ENCODE measurements at regions not wholly inside any gene's neighbourhood (a gene's known extent, or its start where the extent isn't known, plus 50 kb on each side); places are given as distances from the start of the nearest gene placed in this dataset.

DNA sequence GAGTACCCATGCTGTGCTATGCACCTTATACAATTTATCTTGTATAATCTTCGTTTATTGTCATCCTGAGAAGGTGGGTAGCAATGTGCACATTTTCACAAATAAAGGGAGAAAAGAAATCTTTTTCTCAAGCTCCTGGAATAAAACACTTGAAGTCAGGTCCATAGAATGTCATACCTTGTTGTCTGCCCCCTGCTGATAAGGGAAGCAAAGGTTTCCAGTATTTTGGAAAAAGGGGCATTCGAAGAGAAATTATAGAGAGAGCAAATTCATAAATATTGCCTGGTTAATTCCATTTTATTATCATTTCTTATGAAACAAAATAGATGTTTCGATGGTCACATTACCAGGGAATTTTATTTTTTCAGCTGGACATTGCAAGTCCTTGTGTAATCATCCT, 277.8 kb downstream of the RAP2B start:
- BruUV-seq (replicated peaks) = no TSS peak
- intact Hi-C loops (cut with micrococcal nuclease) = loop anchor here (2.0 to 5.0 kb wide), 3 partner anchors 275 to 412 kb away; no protein-coding TSS in a partner anchor
- FAIRE-seq (no peak), DNase-seq (ENCODE audit: low read depth, low spot score) (no peak)
- no peaks in the 10 kb centered on the region for H4K20me1 ChIP-seq (replicated peaks; ENCODE audit: control insufficient read depth, extremely low read depth, insufficient read depth, low read length)
- ChIA-PET CTCF (interaction anchor here (0.6 to 1.0 kb wide), 5 partner anchors 128 to 413 kb away, joined by 3 to 7 read pairs (median 6); no protein-coding TSS in a partner anchor), POLR2A (no interaction called here)
- H3K9ac ChIP-seq (replicated peaks; ENCODE audit: extremely low read depth, insufficient read depth, low read length) = no peak overlapping the region
- dilution Hi-C loops (cut with MboI; ENCODE audit: extremely low pct_ligation_motif_present, low sequenced_read_pairs) = no loop called here
- no peaks in the 10 kb centered on the region for H3K79me2 ChIP-seq (ENCODE audit: control insufficient read depth, insufficient read depth, low read length)
- H3K4me3 ChIP-seq (replicated peaks in 1 of 3; ENCODE audit: insufficient read depth in 1 of 3, low read depth in 1 of 3, low read length in 3 of 3) = no peak overlapping the region
- no peaks in the 10 kb centered on the region for H3K9me3 ChIP-seq (replicated peaks; ENCODE audit: control insufficient read depth, insufficient read depth, low read length)
- H3K9me1 ChIP-seq (replicated peaks; ENCODE audit: control insufficient read depth, extremely low read depth, insufficient read depth, low read length) = no peaks in the 10 kb centered on the region
- no peak overlapping the region for H3K4me2 ChIP-seq (ENCODE audit: insufficient read depth, low read length)
- no peak for TF ChIP-seq MYC (IDR thresholded peaks at IDR 0.05; ENCODE audit: low read depth, low read length)
- peak in 1 of 2 donors; percentile 5 for TF ChIP-seq CTCF (IDR thresholded peaks at IDR 0.05; ENCODE audit: extremely low read depth in 1 of 2, insufficient read depth in 1 of 2, low read depth in 1 of 2, low read length in 2 of 2)
- H2AFZ ChIP-seq (ENCODE audit: low read depth, low read length) = no peak overlapping the region
- no peaks in the 10 kb centered on the region for H3K36me3 ChIP-seq (ENCODE audit: control insufficient read depth in 2 of 2, extremely low read depth in 1 of 2, insufficient read depth in 2 of 2, low read length in 2 of 2)
- no peak overlapping the region for H3K27ac ChIP-seq (ENCODE audit: insufficient read depth, low read depth, low read length)
- H3K4me1 ChIP-seq (ENCODE audit: control insufficient read depth, extremely low read depth, insufficient read depth, low read length) = no peaks in the 10 kb centered on the region
- no peaks in the 10 kb centered on the region for H3K27me3 ChIP-seq (ENCODE audit: control insufficient read depth in 2 of 2, insufficient read depth in 2 of 2, low read length in 2 of 2)

GRCh38 chr3:153440311-153440710, 278.3 kb downstream of the RAP2B start:
- no peak overlapping the region for H3K4me2 ChIP-seq (ENCODE audit: insufficient read depth, low read length)
- H3K36me3 ChIP-seq (ENCODE audit: control insufficient read depth in 2 of 2, extremely low read depth in 1 of 2, insufficient read depth in 2 of 2, low read length in 2 of 2) = no peaks in the 10 kb centered on the region
- TF ChIP-seq JUN (IDR thresholded peaks at IDR 0.05; ENCODE audit: borderline replicate concordance, insufficient read depth, insufficient read length, low read depth) (no peak), GATA2 (IDR thresholded peaks at IDR 0.05; ENCODE audit: insufficient read depth, insufficient read length, low read depth, low read length) (no peak), MYC (IDR thresholded peaks at IDR 0.05; ENCODE audit: low read depth, low read length) (no peak), EZH2 (IDR thresholded peaks at IDR 0.05; ENCODE audit: borderline replicate concordance, low read depth, low read length, severe bottlenecking) (no peak), POLR2AphosphoS5 (IDR thresholded peaks at IDR 0.05; ENCODE audit: insufficient read depth, low read depth, low read length) (no peak), FOS (IDR thresholded peaks at IDR 0.05; ENCODE audit: borderline replicate concordance, insufficient read depth, low read length) (no peak), POLR2A (IDR thresholded peaks at IDR 0.05; ENCODE audit: low read depth, low read length) (no peak), CTCF (IDR thresholded peaks at IDR 0.05; ENCODE audit: extremely low read depth in 1 of 2, insufficient read depth in 1 of 2, low read depth in 1 of 2, low read length in 2 of 2) (no peak), MAX (IDR thresholded peaks at IDR 0.05; ENCODE audit: insufficient read depth, insufficient read length) (no peak)
- H3K9me1 ChIP-seq (replicated peaks; ENCODE audit: control insufficient read depth, extremely low read depth, insufficient read depth, low read length) = no peaks in the 10 kb centered on the region
- intact Hi-C loops (cut with micrococcal nuclease) (no loop called here), dilution Hi-C loops (cut with MboI; ENCODE audit: extremely low pct_ligation_motif_present, low sequenced_read_pairs) (no loop called here)
- H3K79me2 ChIP-seq (ENCODE audit: control insufficient read depth, insufficient read depth, low read length) = no peaks in the 10 kb centered on the region
- no peaks in the 10 kb centered on the region for H3K9me3 ChIP-seq (replicated peaks; ENCODE audit: control insufficient read depth, insufficient read depth, low read length)
- ChIA-PET CTCF (interaction anchor here (1.3 kb wide), 1 partner anchor 397 kb away, joined by 4 read pairs; no protein-coding TSS in a partner anchor), POLR2A (no interaction called here)
- no peak overlapping the region for H3K4me3 ChIP-seq (replicated peaks in 1 of 3; ENCODE audit: insufficient read depth in 1 of 3, low read depth in 1 of 3, low read length in 3 of 3)
- no peaks in the 10 kb centered on the region for H3K27me3 ChIP-seq (ENCODE audit: control insufficient read depth in 2 of 2, insufficient read depth in 2 of 2, low read length in 2 of 2)
- DNase-seq (ENCODE audit: low read depth, low spot score) (no peak), FAIRE-seq (no peak)
- H4K20me1 ChIP-seq (replicated peaks; ENCODE audit: control insufficient read depth, extremely low read depth, insufficient read depth, low read length) = no peaks in the 10 kb centered on the region
- H3K4me1 ChIP-seq (ENCODE audit: control insufficient read depth, extremely low read depth, insufficient read depth, low read length) = no peaks in the 10 kb centered on the region
- H3K9ac ChIP-seq (replicated peaks; ENCODE audit: extremely low read depth, insufficient read depth, low read length) = no peak overlapping the region
- no peak overlapping the region for H3K27ac ChIP-seq (ENCODE audit: insufficient read depth, low read depth, low read length)
- no TSS peak for BruUV-seq (replicated peaks)
- no peak overlapping the region for H2AFZ ChIP-seq (ENCODE audit: low read depth, low read length)
